Neural cell (in vitro differentiated cells): ENCODE measurements at regions not wholly inside any gene's neighbourhood (a gene's known extent, or its start where the extent isn't known, plus 50 kb on each side); places are given as distances from the start of the nearest gene placed in this dataset.

Experiments
- H2AFZ ChIP-seq: fragments of 200-600, 300-800 bp; sonication (generic), shearing (Covaris generic); 2 replicates; pipeline ENCODE4 v1.6.0; 2014; ENCODE audit warnings: low read depth, mild to moderate bottlenecking, antibody characterized with exemption, low read length, moderate library complexity
- H3F3A ChIP-seq: fragments of 200-600 bp; shearing (Covaris generic); 2 replicates; pipeline ENCODE4 v1.6.1; 2016; ENCODE audit warnings: mild to moderate bottlenecking, moderate library complexity, mixed read lengths, antibody characterized with exemption, low read length; ENCODE audit not compliant: insufficient read depth, poor library complexity, severe bottlenecking
- H3K27ac ChIP-seq: fragments of 200-600, 300-800 bp; sonication (generic), shearing (Covaris generic); 2 replicates; pipeline ENCODE4 v1.5.1; 2014; ENCODE audit warnings: mild to moderate bottlenecking, low read length, moderate library complexity
- H3K27me3 ChIP-seq: fragments of 300-800, 200-600 bp; sonication (generic), shearing (Covaris generic); 2 replicates; pipeline ENCODE4 v1.6.0; 2014; ENCODE audit warnings: mild to moderate bottlenecking, low read depth, low read length, moderate library complexity; ENCODE audit not compliant: insufficient read depth
- H3K36me3 ChIP-seq: fragments of 300-800, 200-600 bp; sonication (generic), shearing (Covaris generic); 2 replicates; pipeline ENCODE4 v1.5.1; 2014; ENCODE audit warnings: mild to moderate bottlenecking, antibody characterized with exemption, low read length, moderate library complexity; ENCODE audit not compliant: insufficient read depth
- H3K4me2 ChIP-seq: fragments of 300-800, 200-600 bp; sonication (generic), shearing (Covaris generic); 2 replicates; pipeline ENCODE4 v1.6.0; 2014; ENCODE audit warnings: mild to moderate bottlenecking, low read length
- H3K4me3 ChIP-seq: fragments of 300-800, 200-600 bp; sonication (generic), shearing (Covaris generic); 2 replicates; pipeline ENCODE4 v1.5.1; 2014; ENCODE audit warnings: mild to moderate bottlenecking, low read length, moderate library complexity
- H3K79me2 ChIP-seq: fragments of 200-600 bp; shearing (Covaris generic); replicated peaks from 2 replicates; pipeline ENCODE4 v1.6.0; 2014; ENCODE audit warnings: mild to moderate bottlenecking, low read length, moderate library complexity; ENCODE audit not compliant: insufficient read depth
- H3K9ac ChIP-seq: fragments of 300-800, 200-600 bp; sonication (generic), shearing (Covaris generic); 2 replicates; pipeline ENCODE4 v1.6.1; 2016; ENCODE audit warnings: mild to moderate bottlenecking, low read length, mixed read lengths
- H3K9me2 ChIP-seq: fragments of 200-600 bp; shearing (Covaris generic); 2 replicates; pipeline ENCODE4 v1.6.1; 2016; ENCODE audit warnings: mild to moderate bottlenecking, low read length, mixed read lengths; ENCODE audit not compliant: insufficient read depth
- H3K9me3 ChIP-seq: fragments of 200-600, 300-800 bp; sonication (generic), shearing (Covaris generic); 2 replicates; pipeline ENCODE4 v1.6.1; 2016; ENCODE audit warnings: mild to moderate bottlenecking, mixed run types, low read length, moderate library complexity, mixed read lengths
- H4K20me1 ChIP-seq: fragments of 200-600 bp; shearing (Covaris generic); 2 replicates; pipeline ENCODE4 v1.6.1; 2016; ENCODE audit warnings: mild to moderate bottlenecking, mixed run types; ENCODE audit not compliant: insufficient read depth
- CTCF ChIP-seq: fragments of 450-650 bp; IDR thresholded peaks from 2 replicates; pipeline ENCODE4 v1.5.1; 2014; ENCODE audit warnings: antibody characterized with exemption, mild to moderate bottlenecking, moderate library complexity; ENCODE audit not compliant: poor library complexity, severe bottlenecking
- EP300 ChIP-seq: fragments of 450-650 bp; conservative IDR thresholded peaks from 2 replicates; pipeline ENCODE4 v1.6.1; 2014; ENCODE audit warnings: antibody characterized with exemption, mild to moderate bottlenecking, moderate library complexity; ENCODE audit not compliant: poor library complexity, severe bottlenecking
- EZH2 ChIP-seq: fragments of 200-600, 300-800 bp; shearing (Covaris generic), sonication (generic); IDR thresholded peaks from 2 replicates; pipeline ENCODE4 v1.6.1; 2014; ENCODE audit warnings: antibody characterized with exemption, low read length, borderline replicate concordance, mild to moderate bottlenecking; ENCODE audit not compliant: insufficient read depth, poor library complexity, severe bottlenecking
- MXI1 ChIP-seq: fragments of 450-650 bp; conservative IDR thresholded peaks from 2 replicates; pipeline ENCODE4 v1.6.1; 2014; ENCODE audit warnings: antibody characterized with exemption, mild to moderate bottlenecking; ENCODE audit not compliant: poor library complexity, severe bottlenecking
- POLR2AphosphoS5 ChIP-seq: IDR thresholded peaks from 2 replicates; pipeline ENCODE4 v1.6.1; 2012
- RAD21 ChIP-seq: fragments of 450-650 bp; conservative IDR thresholded peaks from 2 replicates; pipeline ENCODE4 v1.6.1; 2014; ENCODE audit warnings: antibody characterized with exemption, mild to moderate bottlenecking, moderate library complexity
- REST ChIP-seq: IDR thresholded peaks from 2 replicates; pipeline ENCODE4 v1.6.1; 2012; ENCODE audit warnings: borderline replicate concordance
- SMC3 ChIP-seq: fragments of 450-650 bp; conservative IDR thresholded peaks from 2 replicates; pipeline ENCODE4 v1.6.1; 2014; ENCODE audit warnings: antibody characterized with exemption, mild to moderate bottlenecking, moderate library complexity; ENCODE audit not compliant: poor library complexity
- TAF1 ChIP-seq: IDR thresholded peaks from 2 replicates; pipeline ENCODE4 v1.6.1; 2012; ENCODE audit warnings: low read depth

- Histone ChIP-seq H3K9me2 (no peaks in the 10 kb centered on the region), H4K20me1 (no peaks in the 10 kb centered on the region), H2AFZ (no peak overlapping the region), H3K4me3 (no peak overlapping the region), H3K36me3 (no peaks in the 10 kb centered on the region), H3K27me3 (no peaks in the 10 kb centered on the region), H3K9me3 (no peaks in the 10 kb centered on the region), H3K9ac (no peak overlapping the region), H3K79me2 (no peaks in the 10 kb centered on the region), H3K4me2 (no peak overlapping the region), H3K27ac (no peak overlapping the region), H3F3A (no peaks in the 10 kb centered on the region)
- no peak for TF ChIP-seq RAD21
- TF ChIP-seq REST: no peak
- no peak for TF ChIP-seq CTCF
- no peak for TF ChIP-seq TAF1
- TF ChIP-seq EP300: no peak
- no peak for TF ChIP-seq POLR2AphosphoS5
- no peak for TF ChIP-seq MXI1
- TF ChIP-seq SMC3: no peak
- no peak for TF ChIP-seq EZH2
Observed at GRCh38 chr18:51619283-51619682, 421.8 kb upstream of the MEX3C start.

- no peaks in the 10 kb centered on the region for H3K79me2 ChIP-seq
- no peak overlapping the region for H3K4me3 ChIP-seq
- no peak overlapping the region for H3K27ac ChIP-seq
- TF ChIP-seq TAF1: no peak
- TF ChIP-seq RAD21: peak; percentile 94
- peak; percentile 85 for TF ChIP-seq SMC3
- no peak for TF ChIP-seq POLR2AphosphoS5
- TF ChIP-seq CTCF: peak; percentile 94
- no peak for TF ChIP-seq MXI1
- TF ChIP-seq EZH2: no peak
- TF ChIP-seq REST: no peak
- no peaks in the 10 kb centered on the region for H3K9me3 ChIP-seq
- no peak overlapping the region for H3K4me2 ChIP-seq
- H3K9me2 ChIP-seq: no peaks in the 10 kb centered on the region
- no peak overlapping the region for H2AFZ ChIP-seq
- no peaks in the 10 kb centered on the region for H3K36me3 ChIP-seq
- no peak overlapping the region for H3K9ac ChIP-seq
- no peaks in the 10 kb centered on the region for H3F3A ChIP-seq
- no peaks in the 10 kb centered on the region for H4K20me1 ChIP-seq
- H3K27me3 ChIP-seq: no peaks in the 10 kb centered on the region
Observed at GRCh38 chr18:51621113-51621863, 423.8 kb upstream of the MEX3C start.
